Naive thymus-derived CD8-positive, alpha-beta T cell (primary cell): ENCODE measurements at regions not wholly inside any gene's neighbourhood (a gene's known extent, or its start where the extent isn't known, plus 50 kb on each side); places are given as distances from the start of the nearest gene placed in this dataset.

Experiments used
- ATAC-seq, 2 donors: fragments of 150-1000 bp; cut with Tn5 transposase in 1 of 2; sonication (Bioruptor Pico), chemical (Tn5 transposase) in 1 of 2; 1 replicate in 1 of 2; 2 replicates in 1 of 2; pipeline ENCODE4 v1.10.0; 2021; ENCODE audit warnings: mild to moderate bottlenecking in 2 of 2, moderate library complexity in 2 of 2
- POLR2A ChIA-PET: fragments of 350-600 bp; sonication (Branson Sonifier 250); formaldehyde crosslinking; loops from one replicate; lab custom pipeline; 2021; ENCODE audit warnings: antibody characterized with exemption; lab: Charles Lee
- DNase-seq, 10 donors: peaks; one replicate each; pipeline versions ENCODE4 v3.0.0 to v3.0.0-alpha.2; 2020 to 2022
- H3K27ac Mint-ChIP-seq, 10 donors: one replicate each; pipeline ENCODE4 v1.8.0; 2020 to 2022; ENCODE audit warnings: mild to moderate bottlenecking in 10 of 10, mixed read lengths in 10 of 10, moderate library complexity in 4 of 10, inconsistent platforms in 1 of 10
- H3K27me3 Mint-ChIP-seq, 5 donors: one replicate each; pipeline ENCODE4 v1.8.0; 2021 to 2022; ENCODE audit warnings: mixed read lengths in 5 of 5
- H3K36me3 Mint-ChIP-seq, 3 donors: one replicate each; pipeline ENCODE4 v1.8.0; 2020 to 2022; ENCODE audit warnings: mixed read lengths in 3 of 3, mild to moderate bottlenecking in 2 of 3, inconsistent platforms in 1 of 3
- H3K4me1 Mint-ChIP-seq, 4 donors: one replicate each; pipeline ENCODE4 v1.8.0; 2021 to 2022; ENCODE audit warnings: mixed read lengths in 4 of 4
- H3K4me3 Mint-ChIP-seq, 10 donors: one replicate each; pipeline ENCODE4 v1.8.0; 2020 to 2022; ENCODE audit warnings: mild to moderate bottlenecking in 10 of 10, mixed read lengths in 10 of 10, moderate library complexity in 6 of 10, inconsistent platforms in 1 of 10
- H3K9me3 Mint-ChIP-seq, 9 donors: one replicate each; pipeline ENCODE4 v1.8.0; 2020 to 2022; ENCODE audit warnings: mixed read lengths in 9 of 9, mild to moderate bottlenecking in 3 of 9, inconsistent platforms in 1 of 9, moderate library complexity in 1 of 9

DNA sequence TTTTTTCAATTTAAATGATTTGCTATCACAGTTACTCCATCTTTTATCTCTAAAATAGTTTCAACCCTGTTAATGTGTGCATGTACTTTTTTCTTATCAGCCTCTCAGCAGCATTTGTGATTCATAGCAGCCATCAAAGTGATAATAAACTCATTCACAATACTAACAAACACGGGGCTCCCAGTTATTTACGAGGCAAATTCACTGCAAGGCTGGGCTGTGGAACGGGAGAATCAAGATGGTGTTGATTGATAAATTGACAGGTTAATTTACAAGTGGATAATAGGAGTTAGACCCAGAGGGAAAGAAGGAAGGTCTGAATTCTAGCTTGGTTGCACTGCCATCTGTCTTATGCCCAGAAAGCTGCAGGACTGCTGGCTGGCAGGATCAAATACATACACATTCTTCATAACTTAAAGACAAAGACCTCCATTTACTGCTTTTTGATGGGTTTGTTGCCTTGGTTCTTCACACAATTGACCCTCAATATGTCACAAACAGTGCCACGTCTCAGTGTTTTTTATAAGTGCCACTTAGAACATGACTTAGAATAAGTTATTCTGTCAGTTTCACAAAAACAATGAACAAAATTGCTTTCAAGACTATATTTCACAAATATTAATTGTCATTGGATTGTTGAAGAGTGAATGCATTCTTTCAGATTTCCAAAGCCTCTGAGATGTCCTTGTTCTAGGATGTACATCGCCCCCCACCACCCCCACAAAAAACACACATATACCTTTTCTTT, 562.8 kb downstream of the NR2F2 start:
- Mint-ChIP-seq H3K36me3 (no peaks in the 10 kb centered on the region), H3K27ac (no peak overlapping the region), H3K27me3 (peaks cover 0 to 2% (median 0%) of the 10 kb centered on the region in 5 donors), H3K9me3 (peaks cover 0 to 4% (median 0%) of the 10 kb centered on the region in 9 donors), H3K4me1 (peaks cover 6 to 15% (median 13%) of the 10 kb centered on the region in 4 donors), H3K4me3 (no peak overlapping the region)
- no peak for ATAC-seq
- DNase-seq = no peak
- POLR2A ChIA-PET = no interaction called here

- Mint-ChIP-seq H3K9me3 (peaks cover 0 to 4% (median 0%) of the 10 kb centered on the region in 9 donors), H3K4me3 (no peak overlapping the region), H3K4me1 (peaks cover 6 to 15% (median 11%) of the 10 kb centered on the region in 4 donors), H3K36me3 (no peaks in the 10 kb centered on the region), H3K27ac (no peak overlapping the region), H3K27me3 (peaks cover 0 to 2% (median 0%) of the 10 kb centered on the region in 5 donors)
- POLR2A ChIA-PET = no interaction called here
- ATAC-seq (no peak), DNase-seq (no peak)
Observed at GRCh38 chr15:96894659-96895058, 564.2 kb downstream of the NR2F2 start.

GRCh38 chr15:96896766-96897165, 566.3 kb downstream of the NR2F2 start:
- no peaks in the 10 kb centered on the region for H3K36me3 Mint-ChIP-seq
- ATAC-seq (no peak), DNase-seq (no peak)
- H3K4me1 Mint-ChIP-seq = no peaks in the 10 kb centered on the region
- no peak overlapping the region for H3K27ac Mint-ChIP-seq
- POLR2A ChIA-PET = no interaction called here
- H3K9me3 Mint-ChIP-seq = peaks cover 0 to 13% (median 2%) of the 10 kb centered on the region in 9 donors
- H3K4me3 Mint-ChIP-seq = no peak overlapping the region
- peaks cover 0 to 10% (median 4%) of the 10 kb centered on the region in 5 donors for H3K27me3 Mint-ChIP-seq

- Mint-ChIP-seq H3K36me3 (peaks cover 0 to 8% (median 0%) of the 10 kb centered on the region in 3 donors), H3K27ac (no peak overlapping the region), H3K4me3 (no peak overlapping the region), H3K9me3 (peaks cover 8 to 37% (median 15%) of the 10 kb centered on the region in 9 donors), H3K4me1 (no peaks in the 10 kb centered on the region), H3K27me3 (no peaks in the 10 kb centered on the region)
- ATAC-seq = no peak
- POLR2A ChIA-PET = no interaction called here
- no peak for DNase-seq
Observed at GRCh38 chr15:96914081-96914480, 583.6 kb downstream of the NR2F2 start.

DNA sequence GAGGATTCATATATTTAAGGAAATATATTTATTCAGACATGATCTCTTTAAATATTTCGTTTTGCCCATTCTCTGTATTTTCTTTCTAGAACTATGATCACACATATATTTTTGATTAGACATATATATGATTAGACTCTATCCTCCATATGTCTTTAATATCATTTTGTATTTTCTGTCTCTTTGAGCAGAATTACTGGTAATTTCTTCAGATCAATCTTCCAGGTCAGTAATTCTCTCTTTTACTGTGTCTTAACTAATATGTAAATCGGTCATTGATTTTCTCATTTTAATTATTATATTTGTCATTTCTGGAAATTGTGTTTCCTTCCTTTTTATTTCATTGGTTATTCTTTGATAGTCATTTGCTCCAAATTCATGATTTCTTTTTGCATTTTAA, 586.2 kb downstream of the NR2F2 start:
- H3K27ac Mint-ChIP-seq = no peak overlapping the region
- H3K9me3 Mint-ChIP-seq = peaks cover 9 to 43% (median 18%) of the 10 kb centered on the region in 9 donors
- ATAC-seq (no peak), DNase-seq (no peak)
- POLR2A ChIA-PET = no interaction called here
- H3K36me3 Mint-ChIP-seq = peaks cover 0 to 11% (median 0%) of the 10 kb centered on the region in 3 donors
- no peaks in the 10 kb centered on the region for H3K4me1 Mint-ChIP-seq
- peaks cover 0 to 1% (median 0%) of the 10 kb centered on the region in 5 donors for H3K27me3 Mint-ChIP-seq
- no peak overlapping the region for H3K4me3 Mint-ChIP-seq

DNA sequence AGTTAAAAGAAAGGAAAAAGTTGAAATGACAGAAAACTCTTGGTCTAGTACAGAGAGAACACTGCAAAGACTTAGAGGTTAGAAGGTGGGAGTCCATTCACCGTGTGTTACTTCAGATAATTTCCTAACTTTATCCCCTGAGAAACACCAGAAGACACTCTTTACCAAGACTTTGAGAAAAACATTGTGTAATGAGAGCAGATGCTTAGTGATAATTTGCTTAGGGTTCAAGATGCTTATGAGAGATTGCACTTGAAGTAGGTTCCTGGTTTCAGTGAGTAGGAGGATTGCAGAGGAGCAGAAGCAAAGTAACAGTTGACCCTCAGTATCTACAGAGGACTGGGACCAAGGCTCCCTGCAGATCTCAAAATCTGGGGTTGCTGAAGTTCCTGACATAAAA, 594.1 kb downstream of the NR2F2 start:
- Mint-ChIP-seq H3K27me3 (peaks cover 0 to 15% (median 5%) of the 10 kb centered on the region in 5 donors), H3K4me1 (no peaks in the 10 kb centered on the region), H3K27ac (no peak overlapping the region), H3K36me3 (peaks cover 0 to 4% (median 0%) of the 10 kb centered on the region in 3 donors), H3K4me3 (no peak overlapping the region), H3K9me3 (peaks cover 0 to 27% (median 7%) of the 10 kb centered on the region in 9 donors)
- POLR2A ChIA-PET = no interaction called here
- no peak for DNase-seq
- no peak for ATAC-seq

- peaks cover 15 to 77% (median 30%) of the 10 kb centered on the region in 5 donors for H3K27me3 Mint-ChIP-seq
- no peak for ATAC-seq
- peaks cover 0 to 3% (median 0%) of the 10 kb centered on the region in 3 donors for H3K36me3 Mint-ChIP-seq
- peaks cover 0 to 2% (median 0%) of the 10 kb centered on the region in 4 donors for H3K4me1 Mint-ChIP-seq
- peaks cover 0 to 8% (median 0%) of the 10 kb centered on the region in 9 donors for H3K9me3 Mint-ChIP-seq
- no peak overlapping the region for H3K4me3 Mint-ChIP-seq
- DNase-seq = no peak
- H3K27ac Mint-ChIP-seq = no peak overlapping the region
- POLR2A ChIA-PET = no interaction called here
Observed at GRCh38 chr15:96947296-96948229, 617.1 kb downstream of the NR2F2 start.

- Mint-ChIP-seq H3K27me3 (peaks cover 15 to 78% (median 30%) of the 10 kb centered on the region in 5 donors), H3K4me1 (peaks cover 0 to 2% (median 0%) of the 10 kb centered on the region in 4 donors), H3K36me3 (peaks cover 0 to 3% (median 0%) of the 10 kb centered on the region in 3 donors), H3K4me3 (no peak overlapping the region), H3K9me3 (peaks cover 0 to 8% (median 0%) of the 10 kb centered on the region in 9 donors), H3K27ac (no peak overlapping the region)
- POLR2A ChIA-PET = no interaction called here
- no peak for ATAC-seq
- no peak for DNase-seq
Observed at GRCh38 chr15:96948981-96949380, 618.5 kb downstream of the NR2F2 start.

DNA sequence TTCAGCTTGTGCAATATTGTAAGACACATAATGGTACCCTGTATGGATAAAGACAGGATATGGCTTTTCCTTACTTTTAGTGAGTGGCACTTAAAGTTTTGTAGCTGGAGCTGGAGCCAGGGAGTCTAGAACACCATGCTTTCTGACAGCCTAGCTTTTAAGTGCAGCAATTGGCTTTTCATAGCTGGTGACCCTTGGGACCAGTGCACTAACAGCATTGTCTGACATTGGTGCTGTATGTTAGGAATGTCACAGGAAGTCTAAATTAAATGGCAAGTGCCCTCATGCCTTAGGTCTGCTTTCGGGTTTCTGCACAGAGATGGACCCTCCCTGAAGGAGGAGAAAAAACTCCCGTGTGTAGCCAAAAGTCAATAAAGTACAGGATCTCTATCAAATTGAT, 628.2 kb downstream of the NR2F2 start:
- no peaks in the 10 kb centered on the region for H3K36me3 Mint-ChIP-seq
- ATAC-seq (no peak), DNase-seq (no peak)
- H3K4me3 Mint-ChIP-seq = no peak overlapping the region
- POLR2A ChIA-PET = no interaction called here
- no peaks in the 10 kb centered on the region for H3K4me1 Mint-ChIP-seq
- H3K9me3 Mint-ChIP-seq = peaks cover 0 to 11% (median 0%) of the 10 kb centered on the region in 9 donors
- no peak overlapping the region for H3K27ac Mint-ChIP-seq
- peaks cover 0 to 10% (median 0%) of the 10 kb centered on the region in 5 donors for H3K27me3 Mint-ChIP-seq

DNA sequence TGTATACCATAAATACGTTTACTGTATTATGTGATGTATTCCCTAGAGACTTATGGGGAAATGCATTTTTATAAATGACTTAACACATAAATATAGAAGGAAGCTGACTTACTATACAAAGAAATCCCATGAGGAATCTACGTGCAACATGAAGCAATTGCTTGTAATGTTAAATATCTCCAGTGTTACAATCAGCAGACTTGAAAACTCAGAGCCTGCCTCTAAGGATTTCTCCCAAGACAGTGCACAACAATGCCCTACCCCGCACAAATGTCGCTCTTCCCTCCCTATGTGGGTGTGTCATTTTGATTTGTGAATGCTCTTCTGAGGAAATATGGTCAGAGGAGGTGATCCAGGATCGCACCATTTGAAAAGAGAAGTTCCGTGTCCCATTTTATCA, 629.0 kb downstream of the NR2F2 start:
- Mint-ChIP-seq H3K9me3 (peaks cover 0 to 11% (median 0%) of the 10 kb centered on the region in 9 donors), H3K36me3 (no peaks in the 10 kb centered on the region), H3K4me3 (no peak overlapping the region), H3K27ac (no peak overlapping the region), H3K27me3 (peaks cover 0 to 10% (median 0%) of the 10 kb centered on the region in 5 donors), H3K4me1 (no peaks in the 10 kb centered on the region)
- POLR2A ChIA-PET = no interaction called here
- DNase-seq = no peak
- no peak for ATAC-seq

DNA sequence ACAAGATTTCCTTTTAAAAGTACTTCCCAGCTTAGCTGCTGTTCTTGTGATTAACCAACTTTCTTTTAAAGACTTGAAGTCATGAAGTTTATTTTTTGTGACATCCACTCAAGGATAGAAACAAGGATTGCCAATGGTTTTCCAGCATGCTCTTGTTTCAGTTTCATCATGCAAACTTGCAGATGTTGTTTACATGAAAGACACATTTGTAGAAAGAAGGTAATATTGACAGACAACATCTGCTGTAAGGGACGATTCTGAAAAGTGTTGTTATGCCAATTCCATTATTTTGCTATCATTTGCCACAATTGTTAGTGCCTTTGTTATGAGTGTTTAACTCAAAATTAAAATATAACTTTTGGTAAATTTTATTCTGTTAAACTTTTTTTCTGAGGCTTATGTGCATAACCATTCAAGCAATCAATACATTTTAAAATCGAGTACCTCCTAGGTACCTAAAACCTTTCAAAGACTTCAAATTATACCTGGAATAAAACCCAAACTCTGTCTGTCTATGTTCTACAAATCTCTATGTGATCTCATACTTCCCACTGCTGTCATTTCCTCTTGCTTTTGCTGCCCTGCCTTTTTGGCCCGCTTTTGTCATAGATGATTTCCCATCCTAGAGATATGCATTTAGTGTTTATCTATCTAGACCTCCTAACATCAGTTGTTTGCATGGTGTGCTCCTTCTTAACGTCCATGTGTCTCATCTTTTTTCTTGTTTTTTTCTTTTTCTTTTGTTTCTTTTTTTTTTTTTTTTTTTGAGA, 630.4 kb downstream of the NR2F2 start:
- Mint-ChIP-seq H3K9me3 (peaks cover 0 to 9% (median 0%) of the 10 kb centered on the region in 9 donors), H3K27ac (no peak overlapping the region), H3K36me3 (no peaks in the 10 kb centered on the region), H3K27me3 (peaks cover 0 to 10% (median 0%) of the 10 kb centered on the region in 5 donors), H3K4me3 (no peak overlapping the region), H3K4me1 (no peaks in the 10 kb centered on the region)
- POLR2A ChIA-PET = no interaction called here
- ATAC-seq = no peak
- no peak for DNase-seq

DNA sequence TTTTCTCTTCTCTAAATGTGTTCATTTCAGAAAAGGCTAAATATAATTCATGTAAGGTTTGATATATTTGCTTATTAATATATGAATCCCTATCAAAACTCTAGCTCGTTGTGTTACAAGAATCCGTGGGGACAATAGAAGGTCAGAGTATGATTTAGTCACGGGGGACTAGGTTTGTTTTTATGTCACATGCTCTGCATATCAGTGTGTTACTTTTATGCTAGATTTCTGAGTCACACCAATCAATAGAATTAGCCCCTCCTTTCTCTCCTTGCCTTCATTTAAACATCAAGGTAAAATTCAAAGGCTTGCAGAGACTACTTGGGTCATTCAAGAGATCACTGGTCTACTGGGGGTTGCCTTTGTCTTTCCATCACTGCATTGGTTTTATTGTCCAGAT, 636.1 kb downstream of the NR2F2 start:
- no peak overlapping the region for H3K27ac Mint-ChIP-seq
- no peak overlapping the region for H3K4me3 Mint-ChIP-seq
- no peak for DNase-seq
- POLR2A ChIA-PET = no interaction called here
- peaks cover 0 to 17% (median 2%) of the 10 kb centered on the region in 9 donors for H3K9me3 Mint-ChIP-seq
- H3K27me3 Mint-ChIP-seq = peaks cover 0 to 10% (median 0%) of the 10 kb centered on the region in 5 donors
- ATAC-seq = no peak
- no peaks in the 10 kb centered on the region for H3K36me3 Mint-ChIP-seq
- no peaks in the 10 kb centered on the region for H3K4me1 Mint-ChIP-seq
